ENCODE measurements at regions not wholly inside any gene's neighbourhood (a gene's known extent, or its start where the extent isn't known, plus 50 kb on each side); places are given as distances from the start of the nearest gene placed in this dataset.

GRCh38 chr22:47976219-47976618, 1213.8 kb downstream of the TBC1D22A start:
- no peak for TF ChIP-seq ESRRA (CRISPR knock-in tag; IDR thresholded peaks at IDR 0.05; ENCODE audit: low read depth)
- TF ChIP-seq MIXL1 (CRISPR knock-in tag; IDR thresholded peaks at IDR 0.05) = no peak
- TF ChIP-seq ZFP91 (CRISPR knock-in tag; IDR thresholded peaks at IDR 0.05; ENCODE audit: borderline replicate concordance) = no peak
- no peak for TF ChIP-seq EZH2 (conservative IDR thresholded peaks at IDR 0.05; ENCODE audit: low read depth, low read length)
- TF ChIP-seq E2F5 (CRISPR knock-in tag; conservative IDR thresholded peaks at IDR 0.05) = no peak
- no peak for TF ChIP-seq SP2 (CRISPR knock-in tag; IDR thresholded peaks at IDR 0.05)
- no peak for TF ChIP-seq ZBTB26 (CRISPR knock-in tag; IDR thresholded peaks at IDR 0.05; ENCODE audit: borderline replicate concordance)
- no peak for TF ChIP-seq JUNB (CRISPR knock-in tag; IDR thresholded peaks at IDR 0.05; ENCODE audit: borderline replicate concordance)
- TF ChIP-seq ZNF646 (CRISPR knock-in tag; IDR thresholded peaks at IDR 0.05) = no peak
- no peak for TF ChIP-seq ATF2 (CRISPR knock-in tag; IDR thresholded peaks at IDR 0.05)
- TF ChIP-seq STAG1 (CRISPR knock-in tag; IDR thresholded peaks at IDR 0.05) = no peak
- no peak for TF ChIP-seq ZNF354B (CRISPR knock-in tag; IDR thresholded peaks at IDR 0.05)

All from HepG2 (cell line).